GM12878 (cell line): ENCODE measurements at regions not wholly inside any gene's neighbourhood (a gene's known extent, or its start where the extent isn't known, plus 50 kb on each side); places are given as distances from the start of the nearest gene placed in this dataset.

ENCODE experiments used
- CBX5 ChIP-seq: sonication (generic); IDR thresholded peaks from 2 replicates; pipeline ENCODE4 v1.6.1; 2016; ENCODE audit warnings: low read depth, moderate library complexity, mild to moderate bottlenecking, inconsistent platforms
- CEBPB ChIP-seq, 2 experiments: fragments of 150-350 bp in 1 of 2; IDR thresholded peaks; 2 replicates each; pipeline ENCODE4 v1.6.1; 2012 to 2014; ENCODE audit warnings: low read depth in 2 of 2, low read length in 2 of 2, borderline replicate concordance in 1 of 2, inconsistent platforms in 1 of 2
- CHD4 ChIP-seq: fragments of 200-600 bp; sonication (generic); IDR thresholded peaks from 2 replicates; pipeline ENCODE4 v1.6.1; 2016; ENCODE audit warnings: mild to moderate bottlenecking
- E2F4 ChIP-seq: IDR thresholded peaks from 2 replicates; pipeline ENCODE4 v1.6.1; 2012; ENCODE audit warnings: low read depth, low read length, improper control_type of control experiment
- GATAD2B ChIP-seq: fragments of 450-650 bp; conservative IDR thresholded peaks from 2 replicates; pipeline ENCODE4 v1.6.1; 2017; ENCODE audit warnings: low read depth, mild to moderate bottlenecking, moderate library complexity
- HCFC1 ChIP-seq: fragments of 150-350 bp; IDR thresholded peaks from 2 replicates; pipeline ENCODE4 v1.6.1; 2014; ENCODE audit warnings: low read length
- HSF1 ChIP-seq: fragments of 150-350 bp; IDR thresholded peaks from 2 replicates; pipeline ENCODE4 v1.6.1; 2014; ENCODE audit warnings: mild to moderate bottlenecking, low read depth, low read length
- IRF4 ChIP-seq: IDR thresholded peaks from 2 replicates; pipeline ENCODE4 v1.6.1; 2011; ENCODE audit warnings: low read depth, low read length
- LARP7 ChIP-seq: fragments of 450-650 bp; IDR thresholded peaks from 2 replicates; pipeline ENCODE4 v1.6.1; 2017; ENCODE audit warnings: mild to moderate bottlenecking
- MXI1 ChIP-seq: fragments of 150-350 bp; IDR thresholded peaks from 2 replicates; pipeline ENCODE4 v1.6.1; 2011; ENCODE audit warnings: low read depth, mild to moderate bottlenecking, inconsistent platforms, low read length, improper control_type of control experiment
- MYB ChIP-seq: fragments of 150-350 bp; IDR thresholded peaks from 2 replicates; pipeline ENCODE4 v1.6.1; 2014; ENCODE audit warnings: mild to moderate bottlenecking, low read depth, low read length, borderline replicate concordance
- NBN ChIP-seq: fragments of 450-650 bp; IDR thresholded peaks from 2 replicates; pipeline ENCODE4 v1.6.1; 2016
- PML ChIP-seq: IDR thresholded peaks from 2 replicates; pipeline ENCODE4 v1.6.1; 2012; ENCODE audit warnings: low read length, inconsistent platforms
- RELA ChIP-seq: fragments of 450-650 bp; IDR thresholded peaks from 2 replicates; pipeline ENCODE4 v1.8.0; 2014; ENCODE audit warnings: borderline replicate concordance; ENCODE audit not compliant: partially characterized antibody
- SMARCA5 ChIP-seq: fragments of 450-650 bp; IDR thresholded peaks from 2 replicates; pipeline ENCODE4 v1.6.1; 2017; ENCODE audit warnings: mild to moderate bottlenecking
- SMC3 ChIP-seq: IDR thresholded peaks from 2 replicates; pipeline ENCODE4 v1.6.1; 2011; ENCODE audit warnings: low read length, improper control_type of control experiment, borderline replicate concordance
- TBL1XR1 ChIP-seq: IDR thresholded peaks from 2 replicates; pipeline ENCODE4 v1.6.1; 2012; ENCODE audit warnings: low read depth, low read length, improper control_type of control experiment
- TCF7 ChIP-seq: IDR thresholded peaks from 2 replicates; pipeline ENCODE4 v1.6.1; 2014; ENCODE audit warnings: antibody characterized with exemption, borderline replicate concordance
- USF1 ChIP-seq: IDR thresholded peaks from 2 replicates; pipeline ENCODE4 v1.6.1; 2011; ENCODE audit warnings: borderline replicate concordance, low read depth, mild to moderate bottlenecking, moderate library complexity, mixed read lengths, low read length; ENCODE audit not compliant: insufficient read depth; ENCODE audit errors: extremely low read length
- USF2 ChIP-seq: IDR thresholded peaks from 2 replicates; pipeline ENCODE4 v1.6.1; 2011; ENCODE audit warnings: low read depth, low read length, improper control_type of control experiment, borderline replicate concordance
- YY1 ChIP-seq: IDR thresholded peaks from 2 replicates; pipeline ENCODE4 v1.6.1; 2011; ENCODE audit warnings: low read depth, mild to moderate bottlenecking, low read length
- ZNF207 ChIP-seq: fragments of 450-650 bp; IDR thresholded peaks from 2 replicates; pipeline ENCODE4 v1.6.1; 2014; ENCODE audit warnings: antibody characterized with exemption, mild to moderate bottlenecking, borderline replicate concordance
- ZNF217 ChIP-seq: fragments of 450-650 bp; IDR thresholded peaks from 2 replicates; pipeline ENCODE4 v1.6.1; 2017; ENCODE audit warnings: antibody characterized with exemption, mild to moderate bottlenecking
- ZNF622 ChIP-seq: fragments of 450-650 bp; IDR thresholded peaks from 2 replicates; pipeline ENCODE4 v1.6.1; 2017; ENCODE audit warnings: mild to moderate bottlenecking, inconsistent platforms
- TF ChIP-seq, protein P1 (sequence below): IDR thresholded peaks from 2 replicates; pipeline ENCODE4 v1.6.1; 2012; ENCODE audit warnings: low read length, inconsistent platforms
- TF ChIP-seq, protein P2 (sequence below): IDR thresholded peaks from 2 replicates; pipeline ENCODE4 v1.6.1; 2011; ENCODE audit warnings: low read depth, mild to moderate bottlenecking, low read length, moderate library complexity, borderline replicate concordance; ENCODE audit errors: extremely low read depth

GRCh38 chr5:44875661-44876605, 67.2 kb downstream of the MRPS30 start (continued):
- TF ChIP-seq SMARCA5 (no peak), CBX5 (peak; percentile 85), CEBPB (IDR thresholded peaks at IDR 0.05; ENCODE audit: borderline replicate concordance in 1 of 2, low read depth in 2 of 2, low read length in 2 of 2) (0 out of 4 replicates have a peak, but pooled peaks of 1 of the 2 experiments have one; percentile 42), RELA (no peak), CHD4 (no peak), MXI1 (no peak), USF2 (no peak), ZNF217 (no peak), MYB (no peak), USF1 (no peak), IRF4 (peak; percentile 86), E2F4 (no peak), HCFC1 (no peak), ZNF622 (no peak), TBL1XR1 (no peak), ZNF207 (no peak), HSF1 (no peak), SMC3 (no peak), TCF7 (0 out of 2 replicates have a peak, but pooled peaks have one; percentile 57), YY1 (0 out of 2 replicates have a peak, but pooled peaks have one; percentile 23), NBN (no peak; the same call in 1 of the 2 replicates), PML (peak; percentile 58; the same call in 1 of the 2 replicates), GATAD2B (no peak), LARP7 (no peak)
- TF ChIP-seq, protein P1, sequence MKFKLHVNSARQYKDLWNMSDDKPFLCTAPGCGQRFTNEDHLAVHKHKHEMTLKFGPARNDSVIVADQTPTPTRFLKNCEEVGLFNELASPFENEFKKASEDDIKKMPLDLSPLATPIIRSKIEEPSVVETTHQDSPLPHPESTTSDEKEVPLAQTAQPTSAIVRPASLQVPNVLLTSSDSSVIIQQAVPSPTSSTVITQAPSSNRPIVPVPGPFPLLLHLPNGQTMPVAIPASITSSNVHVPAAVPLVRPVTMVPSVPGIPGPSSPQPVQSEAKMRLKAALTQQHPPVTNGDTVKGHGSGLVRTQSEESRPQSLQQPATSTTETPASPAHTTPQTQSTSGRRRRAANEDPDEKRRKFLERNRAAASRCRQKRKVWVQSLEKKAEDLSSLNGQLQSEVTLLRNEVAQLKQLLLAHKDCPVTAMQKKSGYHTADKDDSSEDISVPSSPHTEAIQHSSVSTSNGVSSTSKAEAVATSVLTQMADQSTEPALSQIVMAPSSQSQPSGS, result peak; percentile 89
- TF ChIP-seq, protein P2, sequence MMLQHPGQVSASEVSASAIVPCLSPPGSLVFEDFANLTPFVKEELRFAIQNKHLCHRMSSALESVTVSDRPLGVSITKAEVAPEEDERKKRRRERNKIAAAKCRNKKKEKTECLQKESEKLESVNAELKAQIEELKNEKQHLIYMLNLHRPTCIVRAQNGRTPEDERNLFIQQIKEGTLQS, result no peak
